ENCODE measurements at regions not wholly inside any gene's neighbourhood (a gene's known extent, or its start where the extent isn't known, plus 50 kb on each side); places are given as distances from the start of the nearest gene placed in this dataset.
"Not testable (repeated sequence)": the region's sequence is repeated elsewhere in the genome, so short reads cannot be mapped to it uniquely, and the experiment has no call there.

DNA sequence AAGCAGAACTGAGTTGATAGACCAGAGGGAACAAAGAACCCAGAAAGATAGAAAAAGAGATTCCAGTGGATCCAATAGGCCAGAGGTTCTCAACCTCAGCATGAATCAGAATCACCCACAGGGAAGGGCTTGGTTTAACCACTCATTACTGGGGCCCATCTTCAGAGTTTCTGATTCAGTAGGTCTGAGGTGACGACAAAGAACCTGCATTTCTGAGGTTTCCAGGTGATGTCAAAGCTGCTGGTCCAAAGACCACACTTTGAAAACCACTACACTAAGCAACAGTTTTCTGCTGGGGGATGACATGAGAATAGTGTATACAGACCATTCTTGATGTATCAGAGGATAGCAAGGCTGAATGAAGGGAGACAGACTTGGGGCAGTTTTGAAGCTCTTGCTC lies 81.5 kb upstream of the FOXN2 start:
- no peak for DNase-seq (ENCODE audit: extremely low read depth in 1 of 11, low read depth in 9 of 11, low spot score in 4 of 11)

DNA sequence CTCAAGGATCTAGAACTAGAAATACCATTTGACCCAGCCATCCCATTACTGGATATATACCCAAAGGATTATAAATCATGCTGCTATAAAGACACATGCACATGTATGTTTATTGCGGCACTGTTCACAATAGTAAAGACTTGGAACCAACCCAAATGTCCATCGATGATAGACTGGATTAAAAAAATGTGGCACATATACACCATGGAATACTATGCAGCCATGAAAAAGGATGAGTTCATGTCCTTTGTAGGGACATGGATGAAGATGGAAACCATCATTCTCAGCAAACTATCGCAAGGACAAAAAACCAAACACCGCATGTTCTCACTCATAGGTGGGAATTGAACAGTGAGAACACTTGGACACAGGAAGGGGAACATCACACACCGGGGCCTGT lies 80.7 kb upstream of the FOXN2 start:
- DNase-seq (ENCODE audit: extremely low read depth in 1 of 11, low read depth in 9 of 11, low spot score in 4 of 11), result not testable (repeated sequence)

DNA sequence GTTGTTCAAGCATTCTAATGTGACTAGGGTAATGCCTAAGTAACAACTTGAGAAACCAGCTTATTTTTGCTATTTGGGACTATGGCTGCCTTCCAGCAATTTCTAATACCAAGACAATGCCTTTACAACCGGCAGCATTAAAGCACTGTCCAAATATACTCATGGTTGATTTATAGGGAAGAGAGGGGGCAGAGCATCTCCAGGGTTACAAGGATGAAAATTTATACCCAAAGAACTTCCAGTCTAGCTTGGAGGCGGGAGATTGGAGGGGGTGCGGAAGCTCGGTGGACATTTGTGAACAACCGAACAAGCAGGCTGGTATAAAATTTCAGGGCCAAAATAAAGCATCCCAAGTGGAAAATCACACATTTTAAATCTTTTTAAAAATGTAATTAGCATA lies 79.4 kb upstream of the FOXN2 start:
- peak in 5 of 11 donors; percentile 13 to 32 (median 28) for DNase-seq (ENCODE audit: extremely low read depth in 1 of 11, low read depth in 9 of 11, low spot score in 4 of 11)

DNA sequence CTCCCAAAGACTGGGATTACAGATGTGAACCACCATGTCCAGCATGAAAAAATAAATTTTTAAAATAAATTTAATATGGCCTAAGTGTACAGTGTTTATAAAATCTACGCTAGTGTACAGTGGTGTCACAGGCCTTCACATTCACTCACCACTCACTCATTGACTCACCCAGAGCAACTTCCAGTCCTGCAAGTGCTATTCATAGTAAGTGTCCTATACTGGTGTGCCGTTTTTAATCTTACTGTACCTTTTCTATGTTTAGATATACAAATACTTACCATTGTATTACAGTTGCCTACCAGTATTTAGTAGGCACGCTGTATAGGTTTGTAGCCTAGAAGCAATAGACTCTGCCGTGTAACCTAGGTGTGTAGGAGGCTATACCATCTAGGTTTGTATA lies 76.1 kb upstream of the FOXN2 start:
- no peak for DNase-seq (ENCODE audit: extremely low read depth in 1 of 11, low read depth in 9 of 11, low spot score in 4 of 11)

DNA sequence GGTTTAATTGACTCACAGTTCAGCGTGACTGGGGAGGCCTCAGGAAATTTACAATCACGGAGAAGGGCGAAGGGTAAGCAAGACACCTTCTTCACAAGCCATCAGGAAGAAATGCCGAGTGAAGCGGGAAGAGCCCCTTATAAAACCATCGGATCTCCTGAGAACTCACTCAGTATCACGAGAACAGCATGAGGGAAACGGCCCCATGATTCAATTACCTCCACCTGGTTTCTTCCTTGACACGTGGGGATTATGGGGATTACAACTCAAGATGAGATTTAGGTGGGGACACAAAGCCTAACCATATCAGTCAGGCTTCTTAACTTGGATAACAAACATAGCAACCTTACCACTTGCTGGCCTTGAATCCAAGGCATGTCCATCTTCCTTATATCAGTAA lies 73.6 kb upstream of the FOXN2 start:
- DNase-seq (ENCODE audit: extremely low read depth in 1 of 11, low read depth in 9 of 11, low spot score in 4 of 11), result no peak

DNA sequence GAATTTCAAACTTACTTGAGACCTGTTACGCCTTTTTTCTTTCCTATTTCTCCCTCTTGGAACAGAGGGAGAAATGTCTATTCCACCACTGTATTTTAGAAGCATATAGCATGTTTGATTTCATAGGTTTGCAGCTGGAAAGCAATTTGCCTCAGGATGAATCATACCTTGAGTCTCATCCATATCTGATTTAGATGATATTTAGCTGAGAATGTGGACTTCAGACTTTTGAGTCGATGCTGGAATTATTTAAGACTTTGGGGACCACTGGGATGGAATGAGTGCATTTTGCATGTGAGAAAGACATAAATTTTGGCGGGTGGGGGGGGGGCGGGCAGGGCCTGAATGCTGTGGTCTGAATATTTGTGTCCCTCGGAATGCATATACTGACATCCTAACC lies 67.3 kb upstream of the FOXN2 start:
- no peak for DNase-seq (ENCODE audit: extremely low read depth in 1 of 11, low read depth in 9 of 11, low spot score in 4 of 11)

DNA sequence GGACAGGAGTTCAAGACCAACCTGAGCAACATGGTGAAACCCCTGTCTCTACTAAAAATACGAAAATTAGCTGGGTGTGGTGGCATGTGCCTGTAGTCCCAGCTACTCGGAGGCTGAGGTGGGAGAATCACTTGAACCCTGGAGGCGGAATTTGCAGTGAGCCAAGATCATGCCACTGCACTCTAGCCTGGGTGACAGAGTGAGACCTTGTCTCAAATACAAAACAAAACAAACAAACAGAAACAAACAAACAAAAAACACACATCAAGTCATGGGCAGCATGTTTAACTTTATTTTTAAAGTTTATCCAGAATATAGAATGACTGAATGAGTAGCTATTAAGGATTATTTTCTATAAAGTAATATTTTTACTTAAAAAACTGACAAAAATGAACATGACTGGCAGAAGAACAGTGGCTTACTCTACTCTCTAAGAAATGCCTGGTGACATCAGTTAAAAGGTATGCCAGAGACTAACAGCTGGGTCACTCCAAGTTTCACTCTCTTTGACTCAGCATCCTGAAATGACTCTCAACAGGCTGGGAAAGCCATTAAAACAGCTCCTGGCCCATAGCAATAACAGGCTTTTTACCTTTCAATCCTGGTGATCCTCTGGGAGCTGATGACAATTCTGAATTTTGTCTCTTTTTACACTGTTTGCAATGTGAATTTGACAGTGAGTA lies 66.1 kb upstream of the FOXN2 start:
- DNase-seq (ENCODE audit: extremely low read depth in 1 of 11, low read depth in 9 of 11, low spot score in 4 of 11), result peak in 5 of 11 donors; percentile 16 to 48 (median 45)

DNA sequence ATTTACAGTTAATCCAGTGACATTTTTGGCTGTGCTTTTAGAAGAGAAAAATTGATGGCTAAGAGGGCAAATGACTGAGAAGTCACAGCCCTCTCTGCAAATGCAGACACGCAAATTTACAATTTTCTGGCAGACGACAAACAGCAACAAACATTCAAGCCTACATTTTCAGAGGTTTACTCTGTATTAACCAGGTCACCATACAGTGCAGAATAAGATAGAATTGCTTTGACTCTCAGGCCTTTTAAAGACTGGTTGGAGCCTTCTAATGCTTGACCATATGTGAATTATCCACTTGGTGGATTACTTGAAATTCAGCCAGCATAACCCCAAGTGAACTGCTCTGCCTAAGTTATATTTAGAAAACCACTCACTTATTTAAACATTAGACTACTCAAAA lies 65.5 kb upstream of the FOXN2 start:
- DNase-seq (ENCODE audit: extremely low read depth in 1 of 11, low read depth in 9 of 11, low spot score in 4 of 11), result peak; percentile 55 to 88 (median 69)

DNA sequence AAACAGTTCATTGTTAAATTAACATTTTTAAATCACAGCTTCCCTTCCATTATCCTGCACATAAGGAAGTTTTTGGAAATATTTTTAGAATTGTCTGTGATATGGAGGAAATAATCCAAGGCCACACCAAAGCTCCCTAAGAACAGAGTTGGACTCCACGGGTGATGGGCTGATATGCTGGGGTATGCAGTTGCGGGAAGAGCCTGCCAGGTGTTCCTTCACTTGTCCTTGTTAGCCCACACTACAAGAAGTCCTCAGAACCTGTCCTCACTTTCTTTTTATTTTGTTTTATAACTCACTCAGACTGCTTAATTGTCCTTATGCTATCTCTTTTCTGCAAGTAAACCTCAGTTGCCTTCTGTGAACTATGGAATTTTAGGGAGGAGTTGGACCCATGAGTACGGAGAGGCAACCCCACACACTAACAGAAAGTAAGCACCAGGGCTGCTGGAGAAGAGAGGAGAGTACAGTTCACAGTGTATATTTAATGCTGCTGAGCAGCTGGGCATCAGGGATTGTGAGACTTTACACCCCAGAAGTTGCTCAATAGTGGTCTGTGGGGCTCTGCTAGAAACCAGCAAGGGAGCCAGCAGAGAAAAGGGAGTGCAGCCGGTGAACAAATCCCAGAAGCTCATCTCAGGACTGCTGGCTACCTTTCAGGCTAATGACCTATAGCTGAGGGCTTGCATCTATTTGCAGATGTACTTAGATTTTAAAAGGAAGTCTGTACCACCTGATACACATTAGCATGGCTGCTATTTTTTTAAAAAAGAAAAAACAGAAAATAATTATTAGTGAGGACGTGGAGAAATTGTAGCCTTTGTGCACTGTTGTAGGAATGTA lies 64.6 kb upstream of the FOXN2 start:
- DNase-seq (ENCODE audit: extremely low read depth in 1 of 11, low read depth in 9 of 11, low spot score in 4 of 11), result no peak

DNA sequence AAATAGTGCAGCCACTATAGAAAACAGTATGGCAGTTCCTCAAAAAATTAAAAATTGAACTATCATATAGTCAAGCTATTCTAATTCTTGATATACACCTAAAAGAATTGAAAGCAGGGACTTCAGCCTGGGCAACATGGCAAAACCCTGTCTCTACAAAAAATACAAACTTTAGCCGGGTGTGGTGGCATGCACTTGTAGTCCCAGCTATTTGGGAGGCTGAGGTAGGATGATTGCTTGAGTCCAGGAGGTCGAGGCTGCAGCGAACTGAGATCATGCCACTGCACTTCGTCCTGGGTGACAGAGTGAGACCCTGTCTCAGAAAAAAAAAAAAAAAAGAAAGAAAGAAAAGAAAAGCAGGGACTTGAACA lies 64.0 kb upstream of the FOXN2 start:
- no peak for DNase-seq (ENCODE audit: extremely low read depth in 1 of 11, low read depth in 9 of 11, low spot score in 4 of 11)

DNA sequence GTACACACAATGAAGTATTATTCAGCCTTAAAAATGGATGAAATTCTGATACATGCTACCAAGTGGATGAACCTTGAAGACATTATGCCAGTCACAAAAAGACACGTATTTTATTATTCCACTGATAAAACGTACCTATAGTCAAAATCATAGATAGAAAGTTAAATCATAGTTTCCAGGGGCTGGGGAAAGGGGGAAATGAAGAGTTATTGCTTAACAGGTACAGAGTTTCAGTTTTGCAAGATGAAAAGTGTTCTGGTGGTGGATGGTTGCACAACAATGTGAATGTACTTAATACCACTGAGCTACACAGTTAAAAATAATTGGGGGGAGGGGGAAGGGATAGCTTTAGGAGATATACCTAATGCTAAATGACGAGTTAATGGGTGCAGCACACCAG lies 63.5 kb upstream of the FOXN2 start:
- DNase-seq (ENCODE audit: extremely low read depth in 1 of 11, low read depth in 9 of 11, low spot score in 4 of 11), result no peak

DNA sequence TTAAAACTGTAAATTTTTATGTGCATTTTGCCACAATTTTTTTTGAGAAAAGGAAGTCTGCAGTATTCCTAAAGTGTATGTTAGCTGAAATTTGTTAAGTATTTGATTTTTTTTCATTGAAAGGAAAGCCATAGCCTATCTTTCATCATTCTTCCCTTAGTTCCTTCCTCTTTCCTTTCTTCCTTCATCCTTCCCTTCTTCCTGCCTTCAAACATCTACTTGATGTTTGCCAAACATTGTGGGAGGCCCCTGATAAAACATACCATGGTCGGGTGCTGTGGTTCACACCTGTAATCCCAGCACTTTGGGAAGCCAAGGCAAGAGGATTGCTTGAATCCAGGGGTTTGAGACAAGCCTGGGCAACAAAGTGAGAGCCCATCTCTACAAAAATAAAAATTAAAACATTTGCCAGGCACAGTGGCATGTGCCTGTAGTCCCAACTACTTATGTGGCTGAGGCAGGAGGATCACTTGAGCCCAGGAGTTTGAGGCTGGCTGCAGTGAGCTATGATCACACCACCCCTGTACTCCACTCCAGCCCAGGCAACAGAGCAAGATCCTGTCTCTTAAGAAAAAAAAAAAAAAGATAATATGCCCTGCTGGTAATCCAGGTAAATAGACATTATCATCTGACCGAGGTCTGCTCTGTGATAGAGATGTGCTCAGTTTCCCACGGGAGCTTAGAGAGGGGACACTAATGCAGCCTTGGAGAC lies 62.9 kb upstream of the FOXN2 start:
- no peak for DNase-seq (ENCODE audit: extremely low read depth in 1 of 11, low read depth in 9 of 11, low spot score in 4 of 11)

DNA sequence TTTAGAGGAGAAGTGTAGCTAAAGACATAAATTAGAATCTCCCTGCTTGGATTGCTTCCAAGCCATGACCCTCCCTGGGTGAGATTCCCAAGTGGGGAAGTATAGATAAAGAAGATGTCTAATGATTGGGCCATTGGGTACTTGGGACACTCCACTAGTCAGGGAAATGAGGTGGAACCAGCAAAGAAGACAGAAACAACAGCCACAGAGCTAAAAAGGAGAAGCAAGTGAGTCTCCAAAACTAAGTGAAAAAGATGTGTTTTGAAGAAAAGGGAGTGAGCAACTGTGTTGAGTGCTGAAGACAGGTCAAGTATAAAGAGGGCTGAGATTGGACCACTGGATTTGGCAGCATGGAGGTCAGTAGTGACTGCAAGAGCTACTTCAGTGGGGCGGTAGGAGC lies 61.2 kb upstream of the FOXN2 start:
- DNase-seq (ENCODE audit: extremely low read depth in 1 of 11, low read depth in 9 of 11, low spot score in 4 of 11), result no peak

DNA sequence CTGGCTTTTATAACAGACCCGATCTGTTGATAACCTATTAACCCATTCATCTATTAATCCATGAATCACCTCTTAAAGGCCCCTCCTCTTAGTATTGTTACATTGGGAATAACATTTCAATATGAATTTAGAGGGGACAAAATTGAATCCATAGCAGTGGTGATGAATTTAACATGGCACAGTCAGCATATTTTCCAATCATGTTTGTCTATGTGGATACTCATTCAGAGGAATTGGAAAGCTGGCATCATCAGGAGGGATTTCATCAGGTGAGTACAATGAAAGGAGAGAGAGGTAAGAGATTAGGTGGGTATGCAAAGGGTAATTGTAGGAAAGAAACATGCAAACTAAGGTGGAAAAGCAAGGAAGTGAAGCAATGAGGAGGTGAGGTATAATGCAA lies 59.6 kb upstream of the FOXN2 start:
- DNase-seq (ENCODE audit: extremely low read depth in 1 of 11, low read depth in 9 of 11, low spot score in 4 of 11), result no peak

DNA sequence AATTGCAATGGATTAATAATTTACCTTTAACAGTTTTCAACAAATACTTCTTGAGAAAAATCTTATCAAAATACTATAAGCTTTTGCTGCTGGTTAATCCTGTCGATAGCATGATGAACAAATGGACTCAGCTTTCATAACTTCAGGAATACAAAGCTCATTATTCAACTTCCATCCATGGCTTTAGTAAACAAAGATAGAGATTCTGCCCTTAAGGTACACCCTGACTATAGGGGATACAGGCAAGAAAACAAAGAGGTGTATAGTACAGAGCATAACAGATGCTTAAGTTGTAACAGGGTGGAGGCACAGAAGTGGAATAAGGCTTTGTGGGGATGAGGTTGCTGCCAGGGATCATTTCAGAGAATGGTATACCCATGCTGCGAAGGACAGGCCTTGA lies 57.0 kb upstream of the FOXN2 start:
- no peak for DNase-seq (ENCODE audit: extremely low read depth in 1 of 11, low read depth in 9 of 11, low spot score in 4 of 11)

DNA sequence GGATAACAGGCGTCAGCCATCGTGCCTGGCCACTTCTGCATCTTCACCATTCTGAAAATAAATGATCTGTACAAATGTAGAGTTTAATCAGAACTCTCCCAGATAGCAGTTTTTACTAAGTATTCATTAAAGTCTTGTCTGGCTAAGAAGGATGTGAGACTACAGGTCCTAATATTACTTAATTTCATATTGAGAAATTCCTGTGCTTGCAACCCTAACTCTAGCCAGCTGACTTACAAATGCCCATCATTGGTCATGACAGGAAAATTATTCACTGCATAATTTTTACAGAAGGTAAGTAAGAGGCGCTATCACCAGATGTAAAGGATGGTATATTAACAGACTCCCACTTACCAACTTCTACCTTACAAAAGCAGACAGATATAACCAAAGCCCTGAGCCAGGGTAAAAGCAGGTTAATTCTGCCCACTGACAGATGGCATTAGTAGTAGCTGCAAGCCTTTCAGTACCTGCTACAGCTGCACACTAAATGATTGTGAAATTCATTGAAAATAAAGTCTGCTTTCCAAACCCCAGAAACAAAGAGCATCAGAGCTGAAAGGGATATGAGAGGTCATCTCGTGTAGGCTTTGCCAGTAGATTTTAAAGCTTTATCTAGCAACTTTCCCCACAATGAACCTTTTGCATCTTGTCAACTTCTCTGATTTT lies 55.9 kb upstream of the FOXN2 start:
- DNase-seq (ENCODE audit: extremely low read depth in 1 of 11, low read depth in 9 of 11, low spot score in 4 of 11), result no peak

DNA sequence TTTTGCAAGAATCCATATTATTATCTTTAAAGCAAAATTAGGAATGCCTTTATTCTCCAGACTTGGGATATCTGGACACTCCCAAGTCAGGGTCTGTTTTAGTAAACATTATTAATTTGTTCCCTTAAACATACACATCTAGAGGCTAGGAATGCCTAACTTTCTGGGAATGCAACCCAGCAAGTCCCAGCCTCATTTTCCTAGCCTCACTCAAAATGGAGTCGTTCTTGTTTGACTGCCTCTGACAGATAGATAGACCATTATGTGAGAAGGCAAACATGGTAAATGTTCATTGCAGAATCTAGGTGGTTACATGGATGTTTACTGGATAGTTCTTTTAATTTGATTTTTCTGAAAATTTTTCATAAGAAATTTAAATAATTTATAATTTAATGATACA lies 54.7 kb upstream of the FOXN2 start:
- no peak for DNase-seq (ENCODE audit: extremely low read depth in 1 of 11, low read depth in 9 of 11, low spot score in 4 of 11)

DNA sequence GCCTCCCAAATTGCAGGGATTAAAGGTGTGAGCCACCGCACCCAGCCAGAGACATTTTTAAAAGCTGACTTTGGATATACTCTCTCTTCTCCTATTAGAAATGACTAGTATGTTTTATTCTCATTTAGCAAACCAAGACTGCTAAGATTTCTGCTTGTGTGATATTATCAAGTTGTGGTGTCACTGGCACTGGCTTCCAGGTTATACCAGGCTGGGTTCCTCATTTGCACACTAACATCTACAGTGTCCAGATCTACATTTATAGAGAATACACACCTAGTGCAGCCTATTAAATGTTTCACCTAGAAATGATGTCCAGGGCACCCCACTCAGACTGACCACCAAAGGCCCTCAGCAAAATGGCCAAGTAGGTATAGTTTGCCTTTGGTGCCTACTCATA lies 49.9 kb upstream of the FOXN2 start:
- DNase-seq (ENCODE audit: extremely low read depth in 1 of 11, low read depth in 9 of 11, low spot score in 4 of 11), result no peak
